ES-I3 (cell line): ENCODE measurements at regions not wholly inside any gene's neighbourhood (a gene's known extent, or its start where the extent isn't known, plus 50 kb on each side); places are given as distances from the start of the nearest gene placed in this dataset.

Experiments
- H3K36me3 ChIP-seq: 2 replicates; pipeline ENCODE4 v1.6.1; 2013; ENCODE audit warnings: mild to moderate bottlenecking, low read length, control low read depth, moderate library complexity; ENCODE audit not compliant: insufficient read depth
- H3K4me1 ChIP-seq: 2 replicates; pipeline ENCODE4 v1.6.1; 2013; ENCODE audit warnings: mild to moderate bottlenecking, control low read depth, low read length; ENCODE audit not compliant: insufficient read depth
- H3K9ac ChIP-seq: 2 replicates; pipeline ENCODE4 v1.6.1; 2013; ENCODE audit warnings: low read depth, mild to moderate bottlenecking, low read length, moderate library complexity
- H3K9me3 ChIP-seq: 2 replicates; pipeline ENCODE4 v1.6.1; 2013; ENCODE audit warnings: mild to moderate bottlenecking, low read length, moderate library complexity; ENCODE audit not compliant: control insufficient read depth, insufficient read depth

DNA sequence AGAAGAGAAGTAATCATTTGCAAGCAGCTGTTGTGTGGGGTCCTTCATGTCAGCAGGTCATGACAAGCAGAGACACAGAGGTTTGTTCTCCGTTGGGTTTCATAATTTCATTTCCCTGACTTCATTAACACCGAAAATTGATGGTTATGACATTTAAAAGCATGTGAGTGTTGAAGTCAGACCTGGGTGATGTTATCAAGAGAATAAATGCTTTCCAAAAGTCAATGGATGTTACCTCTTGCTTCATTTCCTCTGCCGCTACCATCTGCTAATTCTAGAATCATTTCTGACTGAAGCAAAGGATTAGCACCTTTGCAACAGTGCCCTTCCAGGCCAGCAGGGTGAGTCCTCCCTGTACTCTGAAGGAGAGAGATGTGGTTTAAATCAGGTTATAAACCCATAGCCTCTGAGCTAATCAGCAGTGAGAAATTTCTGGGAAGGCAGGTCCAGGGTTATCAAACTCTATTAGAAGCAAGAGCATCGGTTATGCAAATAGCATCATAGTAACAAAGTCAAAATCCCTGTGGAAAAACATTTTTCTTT lies 446.2 kb downstream of the PIK3C3 start:
- no peaks in the 10 kb centered on the region for H3K4me1 ChIP-seq
- no peaks in the 10 kb centered on the region for H3K36me3 ChIP-seq
- no peak overlapping the region for H3K9ac ChIP-seq
- H3K9me3 ChIP-seq, result no peaks in the 10 kb centered on the region; the same call in 1 of the 2 replicates

DNA sequence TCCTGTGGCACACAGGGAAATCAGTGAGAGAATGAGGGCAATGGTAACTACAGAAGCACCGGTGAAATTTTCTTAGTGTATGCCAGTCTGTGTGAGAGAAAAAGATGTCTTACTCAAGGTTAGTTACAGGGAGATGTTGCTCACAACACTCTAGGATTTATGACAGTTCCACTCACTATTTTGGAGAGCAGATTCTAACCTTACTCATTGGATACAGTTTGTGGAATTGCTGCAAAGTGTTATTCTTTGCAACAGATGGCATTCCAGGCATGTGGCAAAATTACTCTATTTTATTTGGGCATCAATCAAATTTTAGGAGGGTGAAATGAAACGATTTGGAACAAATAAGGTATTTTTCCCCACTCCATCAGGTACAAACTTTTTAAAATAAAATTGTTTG lies 449.1 kb downstream of the PIK3C3 start:
- no peaks in the 10 kb centered on the region for H3K36me3 ChIP-seq
- no peak overlapping the region for H3K9ac ChIP-seq
- peaks cover 14% of the 10 kb centered on the region for H3K9me3 ChIP-seq

DNA sequence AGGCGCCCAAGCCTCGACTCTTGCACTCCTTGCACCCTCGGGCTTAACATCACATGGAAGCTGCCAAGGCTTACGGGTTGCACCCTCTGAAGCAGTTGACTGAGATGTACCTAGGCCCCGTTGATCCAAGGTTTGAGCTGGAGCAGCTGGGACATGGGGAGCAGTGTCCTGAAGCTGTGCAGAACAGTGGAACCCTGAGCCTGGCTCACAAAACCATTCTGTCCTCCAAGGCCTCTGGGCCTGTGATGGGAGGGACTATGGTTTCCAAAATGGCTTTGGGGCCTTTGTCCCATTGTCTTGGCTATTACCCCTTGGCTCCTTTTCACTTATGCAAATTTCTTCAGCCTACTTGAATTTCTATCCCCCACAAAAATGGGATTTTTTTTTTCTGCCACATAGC lies 454.0 kb downstream of the PIK3C3 start:
- peaks cover 14% of the 10 kb centered on the region for H3K9me3 ChIP-seq
- no peaks in the 10 kb centered on the region for H3K36me3 ChIP-seq
- no peaks in the 10 kb centered on the region for H3K4me1 ChIP-seq
- no peak overlapping the region for H3K9ac ChIP-seq

More for the DNA sequence above, 449.1 kb downstream of the PIK3C3 start:
- H3K4me1 ChIP-seq, result no peaks in the 10 kb centered on the region

DNA sequence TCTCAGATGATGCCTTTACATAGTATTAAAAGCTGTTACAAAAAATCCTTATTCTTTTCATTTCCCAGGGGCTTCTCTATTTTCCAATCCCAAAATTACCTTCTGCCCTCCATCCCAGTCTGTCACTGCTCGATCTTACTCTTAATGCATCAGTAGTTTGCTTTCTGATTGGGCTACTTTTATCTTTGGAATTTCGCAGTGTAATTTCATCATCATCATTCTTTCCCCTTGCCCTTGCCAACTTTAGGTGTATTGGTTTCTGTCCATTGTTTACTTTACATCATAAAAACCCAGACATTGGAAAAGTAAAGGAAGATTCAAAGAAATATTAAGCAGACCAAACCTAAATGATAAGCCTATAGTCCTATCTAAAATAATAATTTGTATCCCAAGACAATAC lies 457.2 kb downstream of the PIK3C3 start:
- Histone ChIP-seq H3K9ac (no peak overlapping the region), H3K4me1 (no peaks in the 10 kb centered on the region), H3K36me3 (no peaks in the 10 kb centered on the region), H3K9me3 (peaks cover 14% of the 10 kb centered on the region)

DNA sequence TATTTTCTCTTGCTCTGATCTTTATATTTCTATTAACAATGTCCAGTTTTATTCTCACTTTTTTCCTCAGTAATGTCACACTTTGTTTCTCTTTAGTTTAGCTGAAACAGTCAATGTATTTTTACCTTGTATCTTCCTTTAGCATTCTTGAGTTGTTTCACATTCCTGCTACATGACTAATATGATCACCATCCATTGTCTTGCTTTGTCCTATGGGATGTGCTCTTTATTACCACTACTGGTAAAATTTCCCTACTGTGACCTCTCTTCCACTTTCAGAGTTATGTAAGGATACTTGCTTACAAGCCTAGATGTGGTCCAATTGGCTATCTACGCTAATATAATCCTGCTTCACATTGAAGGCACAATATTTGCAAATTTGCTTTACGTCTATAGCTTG lies 457.9 kb downstream of the PIK3C3 start:
- Histone ChIP-seq H3K36me3 (no peaks in the 10 kb centered on the region), H3K4me1 (no peaks in the 10 kb centered on the region)

DNA sequence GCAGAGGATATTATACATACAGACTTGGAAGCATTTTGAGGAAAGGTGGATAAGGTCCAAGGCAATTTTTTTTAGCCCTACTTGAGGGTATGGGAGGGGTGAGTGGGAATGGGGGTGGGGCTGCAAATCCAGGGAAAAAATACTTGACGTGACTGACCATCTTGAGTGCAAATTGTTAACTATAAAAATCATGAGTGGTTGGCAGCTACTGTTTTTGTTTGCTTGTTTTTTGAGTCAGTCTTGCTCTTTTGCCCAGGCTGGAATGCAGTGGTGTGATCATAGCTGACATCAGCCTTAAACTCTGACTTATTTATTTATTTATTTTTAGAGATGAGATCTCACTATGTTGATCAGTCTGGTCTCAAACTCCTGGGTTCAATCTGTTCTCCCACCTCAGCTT lies 458.8 kb downstream of the PIK3C3 start:
- peaks cover 2% of the 10 kb centered on the region; the same call in 1 of the 2 replicates for H3K9me3 ChIP-seq
- no peaks in the 10 kb centered on the region for H3K4me1 ChIP-seq
- H3K36me3 ChIP-seq, result no peaks in the 10 kb centered on the region
- no peak overlapping the region for H3K9ac ChIP-seq

More for the DNA sequence above, 457.9 kb downstream of the PIK3C3 start:
- no peak overlapping the region for H3K9ac ChIP-seq
- H3K9me3 ChIP-seq, result peaks cover 10% of the 10 kb centered on the region

DNA sequence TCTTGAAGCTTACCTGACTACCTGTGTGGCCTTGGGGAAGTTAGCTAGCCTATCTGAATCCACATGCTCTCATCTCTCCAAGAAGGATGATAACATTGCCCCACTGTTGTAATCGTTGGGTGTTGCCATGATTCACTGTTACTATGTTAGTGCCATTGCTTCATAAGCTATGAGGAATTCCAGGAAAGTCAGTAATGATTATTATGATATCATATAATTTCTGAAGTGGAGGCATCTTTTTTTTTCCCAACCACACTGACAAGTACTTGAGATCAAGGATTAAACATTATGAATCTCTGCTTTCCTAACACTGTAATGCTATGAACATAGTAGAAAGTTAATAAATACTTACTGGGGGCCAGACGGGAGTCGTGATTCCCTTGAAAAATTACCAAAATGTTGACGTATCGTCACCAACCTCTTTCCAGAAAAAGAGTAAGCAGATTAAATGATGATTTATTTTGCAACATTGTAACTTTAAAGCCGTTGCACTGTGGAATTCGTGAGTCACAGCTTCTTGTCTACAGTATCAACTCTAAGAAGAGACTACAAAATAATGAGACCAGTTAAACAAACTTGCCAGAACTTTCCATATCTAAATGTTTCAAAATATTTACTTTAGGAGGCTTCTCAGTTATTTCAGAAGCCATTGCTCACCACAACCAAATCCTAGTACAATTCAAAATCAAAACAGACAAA lies 459.9 kb downstream of the PIK3C3 start:
- no peaks in the 10 kb centered on the region; the same call in 1 of the 2 replicates for H3K9me3 ChIP-seq
- H3K36me3 ChIP-seq, result no peaks in the 10 kb centered on the region
- no peak overlapping the region for H3K9ac ChIP-seq
- H3K4me1 ChIP-seq, result no peaks in the 10 kb centered on the region

DNA sequence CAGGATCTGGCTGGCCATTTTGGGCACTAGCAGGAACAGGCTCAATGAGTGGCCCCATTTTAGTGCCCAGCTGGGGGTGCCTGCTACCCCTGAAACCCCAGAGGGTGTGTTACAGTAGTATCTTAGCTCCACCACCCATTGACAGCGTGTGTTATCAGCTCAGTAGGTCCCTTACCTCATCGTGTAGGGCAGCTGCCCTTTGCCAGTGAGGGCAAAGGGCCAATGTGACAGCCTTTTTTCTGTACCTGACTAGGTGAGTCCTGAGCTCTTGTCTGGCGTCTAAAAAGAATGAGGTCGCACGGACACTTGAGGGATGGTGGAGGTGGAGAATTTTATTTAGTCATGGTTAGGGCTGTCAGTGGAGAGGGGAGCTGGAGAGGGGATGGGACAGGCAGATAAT lies 462.2 kb downstream of the PIK3C3 start:
- Histone ChIP-seq H3K9me3 (no peaks in the 10 kb centered on the region), H3K4me1 (no peaks in the 10 kb centered on the region), H3K9ac (no peak overlapping the region), H3K36me3 (no peaks in the 10 kb centered on the region)

DNA sequence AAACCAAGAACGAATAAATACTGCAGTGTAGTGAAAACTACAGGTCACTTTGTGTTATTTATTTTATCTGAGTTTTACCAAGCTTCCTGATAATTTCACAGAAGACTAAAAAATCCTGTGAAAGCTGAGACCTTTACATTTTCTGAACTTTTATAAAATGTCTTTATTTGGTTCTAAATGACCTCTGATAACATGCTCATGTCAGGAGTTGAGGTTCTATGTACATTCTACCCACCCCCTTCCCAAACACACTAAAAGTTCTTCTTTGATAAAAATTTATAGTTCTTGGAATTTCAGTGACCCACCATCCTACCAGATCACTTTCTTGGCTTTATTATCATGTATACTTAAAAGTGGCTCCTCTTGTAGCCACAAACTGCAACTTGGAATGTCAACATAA lies 463.1 kb downstream of the PIK3C3 start:
- Histone ChIP-seq H3K9me3 (no peaks in the 10 kb centered on the region), H3K4me1 (no peaks in the 10 kb centered on the region), H3K36me3 (no peaks in the 10 kb centered on the region), H3K9ac (no peak overlapping the region)

DNA sequence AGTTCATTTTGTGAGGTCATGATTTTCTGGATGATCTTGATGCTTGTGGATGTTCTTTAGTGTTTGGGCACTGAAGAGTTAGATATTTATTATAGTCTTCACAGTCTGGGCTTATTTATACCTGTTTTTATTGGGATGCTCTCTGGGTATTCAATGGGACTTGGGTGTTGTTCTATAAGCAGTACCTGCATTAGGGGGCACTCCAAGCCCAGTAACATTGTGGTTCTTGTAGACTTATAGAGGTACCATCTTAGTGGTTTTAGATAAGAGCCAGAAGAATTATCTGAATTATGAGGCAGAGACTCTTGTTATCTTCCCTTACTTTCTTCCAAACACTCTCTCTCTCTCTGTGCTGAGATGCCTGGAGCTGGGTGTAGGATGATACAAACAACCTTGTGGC lies 470.0 kb downstream of the PIK3C3 start:
- Histone ChIP-seq H3K4me1 (no peaks in the 10 kb centered on the region), H3K9me3 (no peaks in the 10 kb centered on the region), H3K9ac (no peak overlapping the region), H3K36me3 (no peaks in the 10 kb centered on the region)

DNA sequence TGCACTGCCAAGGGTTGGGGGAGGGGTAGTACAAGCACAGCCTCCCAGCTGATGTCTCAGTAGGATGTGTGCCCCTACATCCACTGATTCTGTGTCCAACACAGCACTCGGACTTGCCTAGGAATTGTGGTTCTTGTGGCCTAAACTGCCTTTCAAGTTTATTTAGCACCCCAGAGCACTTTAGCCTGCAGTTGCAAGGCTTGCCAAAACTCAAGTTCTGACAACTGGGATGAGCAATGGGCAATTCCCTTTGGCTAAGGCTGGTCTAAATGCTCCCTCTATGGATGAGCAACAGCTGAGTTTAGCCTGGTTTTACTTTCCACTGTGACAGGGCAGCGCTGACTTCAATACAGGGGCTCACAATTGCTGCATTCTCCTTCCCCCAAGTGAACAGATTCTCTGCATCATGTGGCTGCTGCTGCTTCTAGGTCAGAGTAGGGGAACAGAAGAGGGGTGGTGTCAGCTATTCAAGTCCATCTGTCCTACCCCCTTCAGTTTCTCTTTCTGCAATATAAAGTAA lies 471.5 kb downstream of the PIK3C3 start:
- H3K36me3 ChIP-seq, result no peaks in the 10 kb centered on the region
- H3K9ac ChIP-seq, result no peak overlapping the region
- no peaks in the 10 kb centered on the region for H3K4me1 ChIP-seq
- H3K9me3 ChIP-seq, result no peaks in the 10 kb centered on the region

DNA sequence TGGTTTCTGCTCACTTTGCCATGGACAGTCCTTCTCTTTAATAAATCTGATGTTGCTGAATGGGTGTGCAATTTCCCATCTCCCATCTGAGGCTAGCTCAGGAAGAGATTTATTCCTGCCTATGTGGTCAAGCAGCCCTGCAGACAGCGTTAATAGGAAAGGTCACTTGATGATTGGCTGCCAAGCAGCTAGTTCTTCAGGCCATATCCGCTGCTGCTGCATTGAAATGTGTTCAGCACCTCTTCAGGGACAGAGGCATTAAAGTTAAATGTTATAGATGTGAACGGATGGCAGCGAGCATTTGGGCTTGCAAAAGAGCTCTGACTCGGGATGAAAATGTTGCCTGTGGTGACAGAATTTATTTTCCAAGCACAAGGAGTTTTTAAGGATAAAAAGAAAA lies 474.2 kb downstream of the PIK3C3 start:
- H3K9ac ChIP-seq, result no peak overlapping the region
- H3K9me3 ChIP-seq, result no peaks in the 10 kb centered on the region
- H3K4me1 ChIP-seq, result no peaks in the 10 kb centered on the region
- no peaks in the 10 kb centered on the region for H3K36me3 ChIP-seq

DNA sequence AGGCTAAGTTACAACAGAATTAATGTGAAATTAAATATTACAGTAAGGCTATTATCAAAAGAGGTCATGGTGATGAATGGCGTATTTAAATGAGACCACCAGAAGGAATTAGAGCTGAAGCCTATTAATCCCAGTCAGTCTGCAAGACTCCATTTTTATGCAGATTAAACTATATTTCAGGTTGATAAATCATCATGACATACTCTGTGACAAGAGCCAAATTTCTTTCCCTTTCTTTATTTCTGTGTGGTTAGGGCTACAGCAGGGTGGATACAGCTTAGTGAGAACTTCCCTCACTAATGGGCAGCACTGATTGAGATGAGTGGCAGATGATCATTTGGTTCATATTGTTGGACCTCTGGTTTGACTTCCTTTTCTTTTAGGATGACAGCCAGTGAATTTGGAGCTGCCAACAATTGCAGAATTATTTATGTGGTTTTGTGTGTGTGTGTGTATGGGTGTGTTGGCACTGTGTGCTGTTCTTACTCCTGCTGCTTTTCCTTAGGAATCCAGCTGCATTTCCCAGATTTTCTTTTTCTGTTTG lies 481.3 kb downstream of the PIK3C3 start:
- H3K9me3 ChIP-seq, result no peaks in the 10 kb centered on the region
- H3K9ac ChIP-seq, result no peak overlapping the region
- H3K4me1 ChIP-seq, result no peaks in the 10 kb centered on the region
- no peaks in the 10 kb centered on the region for H3K36me3 ChIP-seq

DNA sequence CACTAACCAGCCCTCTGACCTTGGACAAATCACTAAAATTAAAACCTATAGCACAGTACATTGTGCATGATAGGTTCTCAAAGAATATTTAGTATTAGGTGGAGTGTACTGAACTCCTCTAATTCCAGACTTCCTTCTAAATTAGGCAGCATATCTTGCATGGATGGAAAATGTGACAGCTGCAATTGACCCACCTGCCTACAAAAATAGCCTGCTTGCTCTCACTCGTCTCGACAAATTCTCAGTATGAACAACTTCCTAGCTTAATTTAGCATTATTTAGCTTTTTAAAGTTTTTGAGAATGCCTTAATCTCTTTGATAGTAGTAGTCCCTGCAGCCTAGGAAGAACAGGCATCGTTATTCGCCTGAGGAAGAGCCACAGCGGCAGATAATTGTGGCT lies 482.0 kb downstream of the PIK3C3 start:
- Histone ChIP-seq H3K4me1 (no peaks in the 10 kb centered on the region), H3K9me3 (no peaks in the 10 kb centered on the region), H3K36me3 (no peaks in the 10 kb centered on the region), H3K9ac (no peak overlapping the region)

DNA sequence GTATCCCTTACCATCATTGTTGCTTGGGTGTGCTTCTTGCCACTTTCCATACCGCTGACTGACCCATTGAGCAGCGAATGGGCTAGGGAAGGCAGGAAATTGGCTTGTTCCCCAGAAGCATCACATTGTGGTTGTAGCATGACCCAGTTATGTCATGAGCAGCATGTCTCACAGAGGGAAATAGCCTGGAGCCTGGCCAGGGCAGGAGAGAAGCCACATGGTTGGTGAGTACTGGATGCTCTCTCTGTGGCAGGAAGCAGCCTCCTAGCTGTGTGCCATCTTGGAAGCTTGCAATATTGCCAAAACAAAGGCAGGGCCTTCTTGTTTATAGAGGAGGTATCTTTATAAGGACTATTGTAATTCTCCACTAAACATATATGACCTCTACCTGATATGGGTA lies 482.6 kb downstream of the PIK3C3 start:
- Histone ChIP-seq H3K36me3 (no peaks in the 10 kb centered on the region), H3K9ac (no peak overlapping the region), H3K9me3 (no peaks in the 10 kb centered on the region), H3K4me1 (no peaks in the 10 kb centered on the region)
